IPS-20b (cell line): ENCODE measurements at regions not wholly inside any gene's neighbourhood (a gene's known extent, or its start where the extent isn't known, plus 50 kb on each side); places are given as distances from the start of the nearest gene placed in this dataset.

Source experiments
- H3K27ac ChIP-seq: one replicate; pipeline ENCODE4 v1.5.1; 2013; ENCODE audit warnings: low read length
- H3K27me3 ChIP-seq: 2 replicates; pipeline ENCODE4 v1.6.1; 2013; ENCODE audit warnings: mild to moderate bottlenecking, low read length, inconsistent platforms; ENCODE audit not compliant: insufficient read depth
- H3K36me3 ChIP-seq: 2 replicates; pipeline ENCODE4 v1.6.1; 2013; ENCODE audit warnings: low read depth, mild to moderate bottlenecking, inconsistent platforms, low read length, moderate library complexity; ENCODE audit not compliant: insufficient read depth
- H3K4me1 ChIP-seq: 2 replicates; pipeline ENCODE4 v1.6.1; 2013; ENCODE audit warnings: mild to moderate bottlenecking, control low read depth, inconsistent platforms, low read length, moderate library complexity; ENCODE audit not compliant: insufficient read depth
- H3K4me3 ChIP-seq: 2 replicates; pipeline ENCODE4 v1.5.1; 2013; ENCODE audit warnings: mild to moderate bottlenecking, low read length, inconsistent platforms
- H3K9ac ChIP-seq: 2 replicates; pipeline ENCODE4 v1.6.1; 2013; ENCODE audit warnings: low read depth, mild to moderate bottlenecking, inconsistent platforms, low read length, moderate library complexity
- H3K9me3 ChIP-seq: 2 replicates; pipeline ENCODE4 v1.6.1; 2013; ENCODE audit warnings: mild to moderate bottlenecking, low read depth, low read length, inconsistent platforms; ENCODE audit not compliant: insufficient read depth

DNA sequence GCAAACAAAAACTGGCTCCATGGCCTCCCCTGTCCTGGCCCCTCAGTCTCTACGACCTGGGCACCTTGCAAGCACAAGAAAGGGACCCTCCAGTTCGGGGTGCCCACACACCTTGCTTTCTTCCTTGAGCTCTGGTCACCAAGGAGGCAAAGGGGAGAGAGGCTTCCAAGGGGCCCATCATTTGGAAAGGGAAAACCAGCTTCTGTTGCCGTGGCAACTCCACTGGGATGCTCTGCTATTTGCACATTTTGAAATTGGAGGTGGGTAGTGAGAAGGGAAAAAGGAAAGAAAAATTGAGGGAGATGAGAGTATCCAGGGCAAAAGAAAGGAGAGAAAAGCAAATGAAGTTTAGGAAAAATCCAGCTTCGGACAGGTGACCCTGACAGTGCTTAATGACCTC lies 388.4 kb downstream of the SHANK2 start:
- Histone ChIP-seq H3K4me3 (no peak overlapping the region), H3K36me3 (no peaks in the 10 kb centered on the region), H3K27ac (no peak overlapping the region), H3K4me1 (peaks cover 6% of the 10 kb centered on the region; the same call in 1 of the 2 replicates), H3K27me3 (no peaks in the 10 kb centered on the region), H3K9me3 (no peaks in the 10 kb centered on the region), H3K9ac (no peak overlapping the region)

DNA sequence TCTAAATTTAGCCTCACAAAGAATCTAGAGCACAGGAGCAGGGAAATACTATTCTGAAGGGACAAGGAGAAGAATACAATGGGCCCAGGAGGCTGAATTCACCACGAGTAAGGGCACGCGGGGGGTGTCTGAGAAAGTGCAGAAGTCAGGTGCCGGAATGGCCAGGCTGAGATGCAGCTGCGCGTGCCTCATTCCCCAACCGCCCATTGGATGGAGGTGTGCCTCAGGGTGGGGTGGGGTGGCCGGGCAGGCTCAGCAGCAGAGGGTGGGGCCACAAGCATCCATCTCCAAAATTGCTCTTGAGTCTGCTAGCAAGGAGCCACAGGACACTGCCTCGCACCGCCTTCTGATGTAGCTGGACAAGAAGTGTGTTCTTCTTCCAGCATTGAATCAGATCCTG lies 387.0 kb downstream of the SHANK2 start:
- H3K27ac ChIP-seq: no peak overlapping the region
- no peaks in the 10 kb centered on the region for H3K36me3 ChIP-seq
- no peaks in the 10 kb centered on the region for H3K9me3 ChIP-seq
- no peak overlapping the region for H3K9ac ChIP-seq
- peaks cover 6% of the 10 kb centered on the region; the same call in 1 of the 2 replicates for H3K4me1 ChIP-seq
- H3K27me3 ChIP-seq: no peaks in the 10 kb centered on the region
- H3K4me3 ChIP-seq: no peak overlapping the region

DNA sequence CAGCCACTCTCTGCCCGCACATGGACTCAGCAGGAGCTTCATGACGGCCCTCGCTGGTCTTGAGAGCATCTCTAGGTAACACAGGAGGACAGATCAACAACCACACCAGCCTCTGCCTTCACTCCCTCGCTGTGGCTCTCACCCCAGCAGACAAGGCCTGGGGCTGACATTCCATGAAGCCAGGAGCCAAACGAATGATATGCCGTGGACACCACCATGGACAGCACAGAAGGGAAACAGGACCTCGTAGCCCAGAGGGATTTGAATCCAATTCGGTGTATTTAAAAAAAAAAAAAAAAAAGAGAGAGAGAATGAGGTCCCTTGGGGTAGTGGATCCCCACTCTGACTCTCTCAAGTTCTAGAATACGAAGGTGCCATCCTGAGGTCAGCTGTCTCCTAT lies 385.5 kb downstream of the SHANK2 start:
- Histone ChIP-seq H3K4me1 (no peaks in the 10 kb centered on the region; the same call in 1 of the 2 replicates), H3K4me3 (no peak overlapping the region), H3K9ac (no peak overlapping the region), H3K9me3 (no peaks in the 10 kb centered on the region), H3K27ac (no peak overlapping the region), H3K36me3 (no peaks in the 10 kb centered on the region), H3K27me3 (no peaks in the 10 kb centered on the region)

- H3K36me3 ChIP-seq: no peaks in the 10 kb centered on the region
- peaks cover 6% of the 10 kb centered on the region; the same call in 1 of the 2 replicates for H3K4me1 ChIP-seq
- H3K4me3 ChIP-seq: no peak overlapping the region
- H3K9ac ChIP-seq: no peak overlapping the region
- no peaks in the 10 kb centered on the region for H3K9me3 ChIP-seq
- H3K27me3 ChIP-seq: no peaks in the 10 kb centered on the region
- H3K27ac ChIP-seq: no peak overlapping the region
Measured at GRCh38 chr11:70867281-70868047, 384.9 kb downstream of the SHANK2 start.

DNA sequence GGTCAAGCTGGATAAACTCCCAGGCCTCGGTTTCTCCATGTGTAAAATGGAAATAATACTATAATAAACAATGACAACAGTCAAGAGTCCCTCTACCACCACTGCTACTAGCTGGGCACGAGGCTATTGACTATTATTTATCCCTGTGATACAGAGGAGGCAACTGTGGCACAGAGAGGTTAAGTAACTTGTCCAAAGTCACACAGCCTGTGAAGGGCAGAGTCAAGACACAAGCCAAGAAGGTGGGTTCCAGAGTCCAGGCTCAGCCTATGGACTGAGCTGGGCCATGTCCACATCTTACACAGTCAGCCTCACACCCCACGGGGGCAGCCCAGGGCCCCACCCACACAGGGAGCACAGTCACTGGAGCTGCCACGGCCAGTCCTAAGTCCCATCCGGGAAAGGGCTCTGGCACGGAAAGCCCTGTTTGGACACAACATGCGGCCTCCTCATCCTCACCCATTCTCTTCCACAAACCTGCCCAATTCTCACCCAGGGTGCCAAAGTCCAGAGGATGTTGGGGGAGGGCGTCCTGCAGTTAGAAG lies 384.0 kb downstream of the SHANK2 start:
- no peak overlapping the region for H3K27ac ChIP-seq
- H3K9me3 ChIP-seq: no peaks in the 10 kb centered on the region
- no peaks in the 10 kb centered on the region for H3K36me3 ChIP-seq
- H3K4me1 ChIP-seq: peaks cover 16% of the 10 kb centered on the region; the same call in 1 of the 2 replicates
- H3K4me3 ChIP-seq: no peak overlapping the region
- H3K9ac ChIP-seq: no peak overlapping the region
- H3K27me3 ChIP-seq: no peaks in the 10 kb centered on the region

DNA sequence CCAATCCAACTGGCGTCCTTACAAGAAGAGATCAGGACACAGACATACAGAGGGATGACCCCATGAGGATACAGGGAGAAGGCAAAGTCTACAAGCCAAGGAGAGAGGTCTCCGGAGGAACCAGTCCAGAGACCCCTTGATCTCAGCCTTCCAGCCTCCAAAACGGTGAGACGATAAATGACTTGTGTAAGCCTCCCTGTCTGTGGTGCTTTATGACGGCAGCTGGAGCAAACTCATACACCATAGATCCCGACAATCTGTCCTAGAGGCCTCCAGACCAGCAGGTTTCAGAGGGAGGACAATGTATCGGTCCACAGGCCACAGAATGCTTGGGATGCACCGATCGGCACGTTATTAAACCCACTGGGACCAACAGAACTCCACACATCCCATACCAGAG lies 383.3 kb downstream of the SHANK2 start:
- Histone ChIP-seq H3K27me3 (no peaks in the 10 kb centered on the region), H3K36me3 (no peaks in the 10 kb centered on the region), H3K4me3 (no peak overlapping the region), H3K9ac (no peak overlapping the region; the same call in 1 of the 2 replicates), H3K27ac (no peak overlapping the region), H3K9me3 (no peaks in the 10 kb centered on the region), H3K4me1 (peaks cover 19% of the 10 kb centered on the region; the same call in 1 of the 2 replicates)

DNA sequence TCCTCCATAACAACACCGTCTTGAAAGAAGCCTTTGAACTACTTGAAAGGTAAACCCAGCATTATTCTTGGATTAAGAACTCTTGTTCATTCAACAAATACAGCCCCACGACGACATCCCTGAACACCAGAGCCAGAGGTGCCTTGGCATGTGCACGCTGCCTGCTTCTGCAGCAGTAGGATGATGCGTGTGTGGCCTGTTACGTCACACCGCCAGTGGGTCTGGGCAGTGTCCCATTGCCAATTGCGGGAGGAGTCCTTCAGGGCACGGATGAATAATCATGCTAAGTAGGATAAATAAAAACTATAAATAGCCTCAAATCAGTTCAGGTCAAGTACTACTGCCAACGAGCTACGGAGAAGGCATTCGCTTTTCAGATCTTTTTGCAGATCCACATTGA lies 380.5 kb downstream of the SHANK2 start:
- H3K36me3 ChIP-seq: no peaks in the 10 kb centered on the region
- H3K4me3 ChIP-seq: no peak overlapping the region
- no peaks in the 10 kb centered on the region for H3K27me3 ChIP-seq
- H3K9ac ChIP-seq: no peak overlapping the region
- H3K27ac ChIP-seq: no peak overlapping the region
- no peaks in the 10 kb centered on the region for H3K9me3 ChIP-seq
- peaks cover 19% of the 10 kb centered on the region; the same call in 1 of the 2 replicates for H3K4me1 ChIP-seq

- H3K9me3 ChIP-seq: no peaks in the 10 kb centered on the region
- H3K9ac ChIP-seq: no peak overlapping the region
- no peaks in the 10 kb centered on the region for H3K27me3 ChIP-seq
- no peaks in the 10 kb centered on the region for H3K36me3 ChIP-seq
- no peak overlapping the region for H3K27ac ChIP-seq
- H3K4me1 ChIP-seq: peaks cover 19% of the 10 kb centered on the region; the same call in 1 of the 2 replicates
- no peak overlapping the region for H3K4me3 ChIP-seq
Measured at GRCh38 chr11:70872299-70872698, 380.1 kb downstream of the SHANK2 start.

GRCh38 chr11:70872955-70873735 lies 379.2 kb downstream of the SHANK2 start:
- peaks cover 22% of the 10 kb centered on the region; the same call in 1 of the 2 replicates for H3K4me1 ChIP-seq
- H3K36me3 ChIP-seq: no peaks in the 10 kb centered on the region
- H3K27ac ChIP-seq: no peak overlapping the region
- no peaks in the 10 kb centered on the region for H3K27me3 ChIP-seq
- H3K4me3 ChIP-seq: peak overlapping the region; percentile 5; the same call in 1 of the 2 replicates
- H3K9me3 ChIP-seq: no peaks in the 10 kb centered on the region
- peak overlapping the region; percentile 5; the same call in 1 of the 2 replicates for H3K9ac ChIP-seq

- H3K9ac ChIP-seq: no peak overlapping the region
- H3K27ac ChIP-seq: no peak overlapping the region
- H3K27me3 ChIP-seq: no peaks in the 10 kb centered on the region
- no peaks in the 10 kb centered on the region for H3K36me3 ChIP-seq
- H3K9me3 ChIP-seq: no peaks in the 10 kb centered on the region
- H3K4me1 ChIP-seq: peaks cover 24% of the 10 kb centered on the region; the same call in 1 of the 2 replicates
- no peak overlapping the region for H3K4me3 ChIP-seq
Measured at GRCh38 chr11:70873736-70874412, 378.5 kb downstream of the SHANK2 start.

DNA sequence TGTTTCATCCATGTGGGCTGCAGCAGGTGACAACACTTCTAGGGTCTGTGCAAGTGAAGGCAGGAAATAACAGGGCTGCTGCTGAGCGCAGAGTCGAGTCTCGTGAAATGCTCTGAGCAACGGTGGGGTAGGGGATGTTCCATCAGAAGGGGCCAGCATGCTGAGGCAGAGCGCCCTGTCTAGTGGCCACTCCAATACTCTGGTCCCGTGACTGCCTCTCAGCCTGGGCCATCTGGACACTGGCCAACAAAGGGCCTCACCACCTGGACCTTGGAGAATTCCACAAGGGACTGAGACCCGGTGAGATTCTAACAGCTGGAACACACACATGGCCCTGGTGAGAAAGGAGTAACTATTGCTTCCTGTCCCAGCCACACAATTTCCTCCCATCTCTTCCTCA lies 375.7 kb downstream of the SHANK2 start:
- Histone ChIP-seq H3K27me3 (no peaks in the 10 kb centered on the region), H3K4me1 (peaks cover 24% of the 10 kb centered on the region; the same call in 1 of the 2 replicates), H3K27ac (no peak overlapping the region), H3K36me3 (no peaks in the 10 kb centered on the region), H3K9ac (no peak overlapping the region), H3K9me3 (no peaks in the 10 kb centered on the region), H3K4me3 (no peak overlapping the region)
